Gastrocnemius medialis (tissue), 4 donors: ENCODE measurements at regions not wholly inside any gene's neighbourhood (a gene's known extent, or its start where the extent isn't known, plus 50 kb on each side); places are given as distances from the start of the nearest gene placed in this dataset.

ENCODE experiments used
- POLR2A ChIP-seq, 2 donors: fragments of 450-650 bp; IDR thresholded peaks; one replicate each; pipeline ENCODE4 v1.6.1; 2017; ENCODE audit warnings: antibody characterized with exemption in 2 of 2, mild to moderate bottlenecking in 2 of 2, moderate library complexity in 2 of 2
- TF ChIP-seq, protein P1 (sequence below), 5 experiments: fragments of 450-650 bp in 3 of 5; fragments of 200-600 bp in 2 of 5; sonication (generic) in 2 of 5; IDR thresholded peaks in 4 of 5; conservative IDR thresholded peaks in 1 of 5; 1 replicate in 4 of 5; 2 replicates in 1 of 5; pipeline ENCODE4 v1.5.1; 2016 to 2019; ENCODE audit warnings: antibody characterized with exemption in 5 of 5, mild to moderate bottlenecking in 3 of 5, moderate library complexity in 3 of 5

DNA sequence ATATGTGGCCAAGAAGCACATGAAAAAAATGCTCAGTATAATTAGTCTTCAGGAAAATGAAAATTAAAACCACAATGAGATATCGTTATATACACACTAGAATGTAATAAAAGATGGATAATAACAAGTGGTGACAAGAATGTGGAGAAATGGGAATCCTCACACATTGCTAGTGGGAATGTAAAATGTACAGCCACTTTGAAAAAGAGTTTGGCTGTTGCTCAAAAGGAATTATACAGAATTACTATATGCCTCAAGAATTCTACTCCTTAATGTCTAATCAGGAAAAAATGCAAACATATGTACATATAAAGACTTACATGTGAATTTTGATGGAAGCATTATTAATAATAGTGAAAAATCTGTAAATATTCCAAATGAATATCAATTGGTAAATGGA lies 102.2 kb downstream of the SPCS3 start:
- TF ChIP-seq, protein P1, sequence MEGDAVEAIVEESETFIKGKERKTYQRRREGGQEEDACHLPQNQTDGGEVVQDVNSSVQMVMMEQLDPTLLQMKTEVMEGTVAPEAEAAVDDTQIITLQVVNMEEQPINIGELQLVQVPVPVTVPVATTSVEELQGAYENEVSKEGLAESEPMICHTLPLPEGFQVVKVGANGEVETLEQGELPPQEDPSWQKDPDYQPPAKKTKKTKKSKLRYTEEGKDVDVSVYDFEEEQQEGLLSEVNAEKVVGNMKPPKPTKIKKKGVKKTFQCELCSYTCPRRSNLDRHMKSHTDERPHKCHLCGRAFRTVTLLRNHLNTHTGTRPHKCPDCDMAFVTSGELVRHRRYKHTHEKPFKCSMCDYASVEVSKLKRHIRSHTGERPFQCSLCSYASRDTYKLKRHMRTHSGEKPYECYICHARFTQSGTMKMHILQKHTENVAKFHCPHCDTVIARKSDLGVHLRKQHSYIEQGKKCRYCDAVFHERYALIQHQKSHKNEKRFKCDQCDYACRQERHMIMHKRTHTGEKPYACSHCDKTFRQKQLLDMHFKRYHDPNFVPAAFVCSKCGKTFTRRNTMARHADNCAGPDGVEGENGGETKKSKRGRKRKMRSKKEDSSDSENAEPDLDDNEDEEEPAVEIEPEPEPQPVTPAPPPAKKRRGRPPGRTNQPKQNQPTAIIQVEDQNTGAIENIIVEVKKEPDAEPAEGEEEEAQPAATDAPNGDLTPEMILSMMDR (IDR thresholded peaks at IDR 0.05 in 4 of 5, conservative IDR thresholded peaks at IDR 0.05 in 1 of 5) = no peak
- no peak for TF ChIP-seq POLR2A (IDR thresholded peaks at IDR 0.05)
